GM19239 (cell line): ENCODE measurements at regions not wholly inside any gene's neighbourhood (a gene's known extent, or its start where the extent isn't known, plus 50 kb on each side); places are given as distances from the start of the nearest gene placed in this dataset.
"Not testable (repeated sequence)": the region's sequence is repeated elsewhere in the genome, so short reads cannot be mapped to it uniquely, and the experiment has no call there.

Experiments
- DNase-seq: peaks from one replicate; pipeline ENCODE4 v3.0.0; 2011; ENCODE audit warnings: low spot score; ENCODE audit not compliant: insufficient read length
- FAIRE-seq: peaks from 2 replicates; lab custom pipeline; 2011; peaks lifted over from hg19 to GRCh38; lab: Jason Lieb, UNC

DNA sequence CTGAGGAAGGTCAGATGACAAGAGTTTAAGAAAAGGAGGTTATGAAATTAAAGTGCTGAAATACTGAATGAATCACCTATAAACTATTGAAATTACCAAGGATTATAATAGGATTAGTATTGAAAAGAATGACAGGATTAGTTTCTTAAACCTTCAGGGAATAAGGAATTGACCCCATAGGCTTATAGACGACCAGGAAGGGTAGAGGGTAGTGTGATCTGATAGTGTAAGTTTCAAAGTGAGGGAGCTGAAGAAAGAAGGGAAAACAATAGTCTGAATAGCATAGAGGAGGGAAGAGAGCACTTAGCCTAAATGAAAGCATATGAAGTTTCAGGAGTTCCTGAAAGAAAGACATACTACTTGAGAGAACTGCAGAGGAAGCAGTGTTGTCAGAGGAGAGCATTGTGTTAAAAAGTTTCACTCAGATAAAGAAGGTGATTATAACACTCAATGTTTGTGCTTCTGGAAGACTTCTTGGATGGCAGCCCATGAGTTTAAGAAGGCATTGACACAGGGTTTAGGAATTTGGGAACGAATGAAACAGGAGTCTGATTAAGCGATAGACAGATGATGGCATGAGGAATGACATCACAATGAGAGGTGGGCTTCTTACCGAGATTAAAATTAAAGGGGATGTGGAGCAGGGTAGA is 557.9 kb upstream of the GRAMD2B start:
- FAIRE-seq: no peak
- DNase-seq: no peak

DNA sequence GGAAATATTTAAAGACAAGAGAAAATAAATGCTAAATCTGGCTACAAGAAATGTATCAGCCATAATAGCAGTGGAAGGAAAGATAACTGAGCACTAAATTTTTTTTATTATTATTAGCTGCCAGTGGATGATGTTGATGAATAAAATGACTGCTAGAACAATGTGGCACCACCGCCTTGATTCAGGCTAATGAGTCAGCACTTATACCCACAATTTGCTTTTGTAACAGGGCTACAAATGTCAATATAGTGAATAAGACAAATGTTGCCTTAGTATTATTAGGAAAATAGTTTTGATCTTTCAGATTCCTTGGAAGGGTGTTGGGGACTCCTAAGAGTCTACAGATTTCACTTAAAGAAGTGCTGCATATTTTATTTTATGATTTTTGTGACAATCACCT is 555.2 kb upstream of the GRAMD2B start:
- DNase-seq: no peak
- no peak for FAIRE-seq

DNA sequence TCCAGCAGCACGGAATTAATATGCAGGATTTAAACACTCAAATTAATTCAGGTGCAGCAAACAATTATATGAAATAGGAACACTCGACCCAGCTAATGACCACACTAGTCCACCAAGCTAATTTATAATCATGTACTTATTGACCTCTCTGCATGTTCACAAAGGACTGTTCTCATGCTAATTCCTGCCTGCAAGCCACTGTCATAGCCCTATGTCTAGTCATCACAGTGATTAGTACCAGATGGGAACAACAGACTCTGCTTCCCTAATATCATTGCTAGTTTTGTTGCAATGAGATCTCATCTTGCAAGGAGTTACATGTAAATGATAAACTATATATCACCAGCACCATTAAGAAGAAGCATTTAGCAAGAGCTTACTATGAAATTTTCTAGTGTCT is 553.0 kb upstream of the GRAMD2B start:
- DNase-seq (no peak), FAIRE-seq (no peak)

DNA sequence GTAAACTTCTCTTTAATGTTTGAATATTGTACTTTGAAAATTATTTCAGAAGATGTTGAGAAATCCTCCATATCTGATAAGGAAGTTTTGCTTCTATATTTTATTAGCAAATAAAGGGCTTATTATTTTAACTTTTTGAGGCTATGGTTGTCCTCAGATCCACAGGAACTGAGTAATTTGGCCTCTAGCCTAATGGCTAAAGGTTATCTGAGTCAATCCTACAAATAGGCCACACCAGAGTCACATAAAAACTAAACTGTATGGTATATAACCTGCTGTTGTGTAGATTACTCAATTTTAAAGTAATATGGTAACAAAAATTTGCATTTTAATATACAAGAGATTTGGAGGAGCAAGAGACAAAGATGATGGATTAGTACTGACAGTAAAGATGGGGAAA is 549.2 kb upstream of the GRAMD2B start:
- no peak for FAIRE-seq

DNA sequence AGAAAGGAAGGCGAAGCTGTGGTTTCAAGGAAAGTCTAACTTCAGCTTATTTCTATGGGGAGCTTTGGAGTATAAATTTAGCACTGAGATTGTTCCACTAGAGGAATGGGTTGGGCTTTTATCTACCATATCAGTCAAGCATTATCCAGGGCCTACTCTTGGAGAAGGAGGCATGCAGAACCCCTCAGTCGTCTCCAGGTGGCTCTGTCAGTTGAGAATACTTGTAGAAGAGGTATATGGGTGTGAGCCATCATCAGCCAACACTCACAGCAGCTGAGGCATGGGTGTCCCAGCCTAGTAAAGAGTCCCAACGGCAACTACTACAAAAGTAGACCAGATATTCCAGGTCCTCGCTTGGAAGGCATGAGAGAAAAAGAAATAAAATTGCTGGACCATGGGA is 548.5 kb upstream of the GRAMD2B start:
- no peak for FAIRE-seq
- DNase-seq: no peak

More for the DNA sequence above, 549.2 kb upstream of the GRAMD2B start:
- DNase-seq: no peak

DNA sequence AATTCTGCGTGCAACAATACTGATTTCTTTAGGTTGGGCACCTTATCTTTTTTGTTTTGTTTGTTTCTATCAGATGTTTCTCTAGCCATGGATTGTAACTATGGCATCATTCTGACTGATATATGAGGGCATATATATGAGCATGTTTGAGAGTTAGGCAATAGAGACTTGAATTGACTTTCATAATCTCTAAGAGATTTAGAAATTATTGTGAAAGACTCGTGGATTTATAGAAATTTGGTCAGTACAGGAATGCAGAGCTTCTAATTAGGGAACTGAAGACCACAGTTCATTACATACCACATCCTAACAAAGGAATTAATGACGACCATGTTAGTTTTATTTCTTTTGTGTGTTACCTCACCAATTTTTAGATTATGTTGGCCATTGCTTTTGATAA is 546.0 kb upstream of the GRAMD2B start:
- DNase-seq (no peak), FAIRE-seq (no peak)

DNA sequence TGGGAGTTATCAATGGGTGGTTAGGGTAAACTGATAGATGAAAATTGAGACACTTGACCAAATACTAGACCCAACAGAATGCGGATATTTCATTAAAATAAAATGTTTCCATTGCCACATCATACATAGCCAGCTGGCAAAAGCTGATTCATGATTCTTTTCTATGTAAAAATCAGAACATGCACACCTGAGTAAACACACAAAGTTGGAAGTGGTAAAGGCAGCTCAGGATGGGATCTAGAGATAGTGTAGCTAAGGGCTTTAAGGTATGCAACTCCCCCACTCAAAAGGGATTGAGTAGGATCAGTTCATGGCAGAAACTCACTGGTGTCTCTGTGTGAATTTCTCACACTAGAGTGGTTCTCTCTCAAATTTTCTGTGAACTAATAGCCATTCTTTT is 541.1 kb upstream of the GRAMD2B start:
- no peak for FAIRE-seq

DNA sequence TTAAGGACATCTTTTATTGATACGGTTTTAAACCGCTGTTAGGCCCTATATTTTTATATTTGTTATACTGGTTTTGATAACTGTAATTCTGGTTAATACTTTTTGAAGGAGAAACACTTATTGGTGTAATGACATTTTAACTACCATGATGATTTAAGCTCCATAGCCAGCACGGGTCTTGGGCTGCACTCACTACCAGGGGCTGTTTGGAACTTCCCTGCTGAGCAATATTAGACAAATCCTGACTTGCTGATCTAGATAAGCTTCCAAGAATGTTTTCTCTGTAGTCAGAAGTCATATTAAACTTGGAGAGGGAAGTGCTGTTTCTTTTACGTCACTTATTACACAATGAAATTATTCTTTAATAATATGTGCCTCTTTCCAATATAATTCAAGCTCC is 540.0 kb upstream of the GRAMD2B start:
- DNase-seq (no peak), FAIRE-seq (no peak)

More for the DNA sequence above, 541.1 kb upstream of the GRAMD2B start:
- DNase-seq: no peak

DNA sequence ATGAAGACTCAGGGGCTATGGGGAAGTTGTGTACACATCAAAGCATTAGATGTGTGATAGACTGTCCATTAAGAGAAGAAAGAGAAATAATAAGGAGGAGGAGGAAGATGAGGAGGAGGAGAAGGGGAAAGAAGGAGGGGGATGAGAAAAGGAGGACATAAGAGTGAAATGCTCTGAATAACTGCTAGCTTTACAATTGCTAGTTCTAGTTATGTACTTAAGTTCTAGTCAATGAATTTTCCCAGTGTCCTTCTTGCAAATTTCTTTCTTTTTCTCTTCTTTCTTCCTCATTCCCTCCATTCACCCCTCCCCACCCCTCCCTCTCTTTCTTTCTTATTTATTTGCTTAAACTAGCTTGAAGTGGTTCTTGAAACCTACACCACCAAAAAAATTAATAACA is 534.9 kb upstream of the GRAMD2B start:
- FAIRE-seq: no peak

DNA sequence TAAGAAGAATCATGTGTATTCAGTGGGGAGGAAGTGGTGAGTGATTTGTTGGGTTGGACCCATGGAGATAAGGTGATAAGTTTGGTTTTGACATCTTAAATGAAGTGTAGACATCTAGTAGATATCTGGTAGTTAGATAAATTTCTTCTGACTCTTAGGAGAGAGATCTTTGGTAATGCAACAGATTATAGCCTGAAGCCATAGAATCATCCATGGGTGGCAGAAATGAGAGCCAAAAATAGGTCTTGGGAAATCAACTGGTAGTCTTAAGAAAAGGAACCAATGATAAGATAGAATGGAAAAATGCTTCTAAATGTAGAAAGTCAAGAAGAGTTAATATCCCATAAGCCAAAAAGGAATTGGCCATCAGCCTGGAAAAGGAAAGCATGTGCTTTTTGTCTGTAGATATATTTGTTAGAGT is 532.7 kb upstream of the GRAMD2B start:
- no peak for DNase-seq
- no peak for FAIRE-seq

More for the DNA sequence above, 534.9 kb upstream of the GRAMD2B start:
- no peak for DNase-seq

DNA sequence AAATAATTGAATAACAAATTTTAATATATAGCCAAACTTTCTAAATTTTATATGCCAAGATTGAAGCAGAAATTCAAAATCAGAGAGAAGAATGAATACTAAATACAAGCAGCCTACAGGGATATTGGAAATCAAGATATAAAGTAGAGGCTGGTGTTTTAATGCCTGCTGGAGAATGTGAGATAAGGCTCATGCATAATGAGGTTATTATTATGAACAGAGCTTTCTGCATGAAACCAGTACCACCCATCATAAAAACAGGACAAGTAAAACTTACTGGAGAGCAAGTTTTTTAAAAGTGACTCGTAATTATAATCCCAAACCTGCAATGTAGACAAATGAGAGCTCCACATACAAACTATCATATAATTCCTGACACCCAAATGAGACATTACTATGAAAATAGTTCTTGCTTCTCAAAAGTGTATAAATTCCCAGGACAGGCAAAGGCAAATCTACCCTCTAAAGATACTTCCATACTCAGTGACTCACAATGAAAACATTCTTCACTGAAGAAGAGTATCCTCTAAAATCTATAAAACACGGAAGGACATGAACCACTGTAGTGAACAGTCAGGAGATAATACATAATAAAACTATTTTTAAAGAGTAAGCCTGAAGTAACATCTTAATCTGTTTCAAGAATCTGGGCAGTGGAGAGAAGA is 532.0 kb upstream of the GRAMD2B start:
- FAIRE-seq: no peak
- DNase-seq: no peak

DNA sequence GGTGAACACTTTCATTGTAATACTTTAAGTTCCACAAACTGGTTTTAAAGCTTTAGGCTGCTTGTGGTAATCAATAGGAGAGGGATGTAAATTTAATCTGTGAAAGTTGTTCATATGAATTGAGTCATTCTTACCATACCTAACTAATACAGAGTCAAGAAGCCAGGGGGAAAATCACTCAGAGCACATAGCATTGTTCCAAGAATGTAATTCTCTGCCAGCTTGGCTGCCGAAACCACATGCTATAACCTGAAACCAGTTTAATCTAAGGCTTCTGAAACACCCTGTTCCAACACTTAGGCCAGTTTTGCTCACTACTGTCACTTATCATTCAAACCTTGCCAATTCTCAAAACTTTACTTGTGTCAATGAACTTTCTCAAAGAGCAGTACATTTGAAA is 528.8 kb upstream of the GRAMD2B start:
- DNase-seq (no peak), FAIRE-seq (no peak)

DNA sequence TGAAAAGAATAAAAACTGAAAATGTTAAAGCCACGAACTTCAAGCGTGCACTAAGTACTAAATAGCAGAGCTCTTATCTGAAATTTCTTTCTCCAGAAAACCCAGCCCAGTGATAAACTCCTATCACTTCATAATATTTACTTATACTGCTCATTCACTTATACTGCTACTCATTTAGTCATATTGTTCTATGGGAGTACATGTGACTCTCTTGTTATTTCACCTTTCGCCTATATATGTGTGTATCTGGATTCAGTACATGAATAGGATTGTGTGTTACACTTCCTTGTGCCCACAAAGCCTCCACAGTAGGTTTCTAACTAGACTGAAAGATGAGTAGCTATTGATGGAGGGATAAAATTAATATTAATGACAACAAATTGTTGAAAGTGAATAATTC is 526.8 kb upstream of the GRAMD2B start:
- FAIRE-seq (no peak), DNase-seq (no peak)

DNA sequence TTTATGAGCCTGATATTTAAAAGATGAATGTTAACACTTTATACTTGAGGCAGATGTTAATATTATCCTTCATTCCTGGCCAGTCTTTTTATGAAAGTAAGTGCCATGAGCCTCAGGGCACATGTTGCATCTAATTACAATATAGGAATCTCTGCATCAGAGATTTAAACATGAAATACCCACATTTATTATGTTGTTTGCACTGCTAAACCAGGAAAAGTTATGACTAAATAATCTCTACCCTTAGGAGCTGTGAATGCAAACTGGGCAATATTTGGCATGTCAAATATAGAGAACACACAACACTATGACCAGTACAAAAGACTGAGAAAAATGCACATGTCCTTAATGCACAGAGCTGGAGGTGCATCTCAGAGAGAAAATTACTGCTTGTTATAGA is 526.1 kb upstream of the GRAMD2B start:
- no peak for DNase-seq
- no peak for FAIRE-seq

DNA sequence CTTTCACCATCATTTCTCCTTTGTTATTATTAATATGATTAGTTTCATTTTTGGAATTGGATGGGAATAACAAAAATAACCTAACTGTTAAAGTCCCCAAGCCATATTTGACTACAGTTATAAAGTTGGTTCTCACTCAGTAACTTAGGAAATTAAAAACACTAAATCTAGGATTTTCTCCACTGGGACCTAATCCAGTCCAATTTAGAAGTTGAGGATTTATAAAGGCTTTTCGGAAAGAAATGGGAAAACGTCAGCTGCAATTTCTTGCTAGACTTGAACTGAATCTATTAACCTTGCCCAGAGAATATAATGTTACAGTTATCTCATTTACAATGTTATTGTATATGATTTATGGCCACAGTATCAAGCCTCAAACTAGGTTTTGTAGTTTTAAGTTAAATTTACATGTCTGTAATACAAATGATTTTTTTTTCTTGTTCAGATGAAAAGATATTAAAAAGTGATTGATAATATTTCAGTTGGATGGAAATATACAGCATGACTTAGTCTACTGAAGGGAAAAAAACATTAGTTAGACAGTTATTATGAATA is 524.3 kb upstream of the GRAMD2B start:
- FAIRE-seq: no peak
- DNase-seq: no peak

DNA sequence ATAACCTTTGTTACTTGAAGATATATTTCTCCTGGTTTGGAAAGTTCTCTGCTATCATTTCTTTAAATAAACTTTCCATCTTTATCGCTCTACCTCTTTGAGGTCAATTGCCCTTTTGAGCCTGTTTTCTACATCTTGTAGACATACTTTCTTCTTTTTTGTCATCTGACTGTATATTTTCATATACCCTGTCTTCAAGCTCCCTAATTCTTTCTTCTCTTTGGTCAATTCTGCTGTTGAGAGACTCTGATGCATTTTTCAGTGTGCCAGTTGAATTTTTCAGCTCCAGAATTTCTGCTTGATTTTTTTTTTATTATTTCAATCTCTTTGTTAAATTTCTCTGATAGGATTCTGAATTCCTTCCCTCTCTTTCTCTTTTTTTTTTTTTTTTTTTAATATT is 511.2 kb upstream of the GRAMD2B start:
- no peak for FAIRE-seq

DNA sequence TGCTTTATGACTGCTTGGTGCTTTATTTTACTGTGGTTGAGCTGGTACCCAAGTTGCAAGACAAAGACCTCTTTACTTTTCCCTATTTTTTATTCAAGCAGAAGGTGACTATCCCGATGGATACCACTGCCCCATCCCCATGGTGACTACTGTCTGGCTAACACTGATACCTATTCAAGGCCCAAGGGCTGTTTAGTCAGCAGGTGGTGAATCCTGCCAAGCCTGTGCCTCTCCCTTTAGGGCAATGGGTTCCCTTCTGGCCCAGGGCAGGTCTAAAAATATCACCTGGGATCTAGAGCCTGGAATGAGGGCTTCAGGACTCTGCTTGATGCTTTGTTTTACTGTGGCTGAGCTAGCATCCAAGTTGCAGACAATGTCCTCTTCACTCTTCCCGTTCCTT is 510.0 kb upstream of the GRAMD2B start:
- DNase-seq: no peak
- FAIRE-seq: no peak

More for the DNA sequence above, 511.2 kb upstream of the GRAMD2B start:
- no peak for DNase-seq

DNA sequence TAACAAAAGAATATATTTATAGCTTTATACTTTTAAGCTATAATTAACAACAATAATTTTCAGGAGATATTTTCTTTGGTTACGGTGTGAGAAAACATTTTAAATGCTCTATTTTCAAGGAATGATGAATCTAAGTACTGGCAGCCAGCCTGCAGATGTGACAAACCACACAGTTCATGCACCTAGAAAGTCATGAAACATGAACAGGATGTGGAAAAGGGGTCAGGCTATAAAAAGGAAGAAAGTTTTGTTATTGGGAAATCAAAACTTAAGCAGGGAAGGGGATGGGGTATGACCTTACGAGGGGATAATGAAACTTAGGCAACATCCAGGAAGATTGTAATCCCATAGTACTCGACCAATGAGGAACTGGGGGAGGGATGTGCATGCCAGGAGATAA is 508.7 kb upstream of the GRAMD2B start:
- DNase-seq: no peak

DNA sequence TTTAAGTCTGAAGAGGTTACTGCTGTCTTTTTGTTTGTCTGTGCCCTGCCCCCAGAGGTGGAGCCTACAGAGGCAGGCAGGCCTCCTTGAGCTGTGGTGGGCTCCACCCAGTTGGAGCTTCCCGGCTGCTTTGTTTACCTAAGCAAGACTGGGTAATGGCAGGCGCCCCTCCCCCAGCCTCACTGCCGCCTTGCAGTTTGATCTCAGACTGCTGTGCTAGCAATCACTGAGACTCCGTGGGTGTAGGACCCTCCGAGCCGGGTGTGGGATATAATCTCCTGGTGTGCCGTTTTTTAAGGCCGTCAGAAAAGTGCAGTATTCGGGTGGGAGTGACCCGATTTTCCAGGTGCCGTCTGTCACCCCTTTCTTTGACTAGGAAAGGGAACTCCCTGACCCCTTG is 499.3 kb upstream of the GRAMD2B start:
- FAIRE-seq: not testable (repeated sequence)

More for the DNA sequence above, 508.7 kb upstream of the GRAMD2B start:
- FAIRE-seq: no peak

DNA sequence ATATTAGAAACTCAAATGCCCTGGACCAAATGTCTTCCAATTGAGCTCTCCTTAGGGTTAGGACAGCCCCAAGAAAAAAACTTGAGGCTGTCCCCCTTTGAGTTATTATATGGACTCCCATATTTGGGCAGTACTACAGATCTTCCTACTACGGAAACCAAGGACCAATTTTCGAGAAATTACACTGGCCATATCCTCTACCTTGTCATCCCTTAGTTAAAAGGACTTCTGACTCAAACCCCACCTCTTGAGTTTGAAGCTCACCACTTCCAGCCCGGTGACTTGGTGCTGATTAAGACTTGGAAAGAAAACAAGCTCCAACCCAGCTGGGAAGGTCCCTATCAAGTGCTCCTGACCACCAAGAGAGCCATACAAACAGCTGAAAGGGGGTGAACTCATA is 497.0 kb upstream of the GRAMD2B start:
- FAIRE-seq (no peak), DNase-seq (no peak)

More for the DNA sequence above, 499.3 kb upstream of the GRAMD2B start:
- not testable (repeated sequence) for DNase-seq

DNA sequence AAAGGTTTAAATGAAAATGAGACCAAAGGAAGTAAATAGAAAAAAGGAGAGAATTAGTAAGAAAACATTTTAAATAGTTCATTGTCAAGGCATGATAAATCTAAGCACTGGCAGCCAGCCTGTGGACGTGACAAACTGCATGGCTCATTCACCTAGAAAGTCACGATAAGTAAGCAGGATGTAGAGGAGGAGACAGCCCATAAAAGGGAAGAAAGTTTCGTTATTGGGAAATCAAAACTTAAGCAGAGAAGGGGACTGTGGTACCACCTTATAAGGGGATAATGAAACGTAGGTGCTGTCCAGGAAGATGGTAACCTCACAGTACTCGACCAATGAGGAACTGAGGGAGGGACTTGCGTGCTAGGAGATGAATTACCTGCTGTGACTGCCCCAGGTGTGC is 494.5 kb upstream of the GRAMD2B start:
- no peak for DNase-seq
- FAIRE-seq: no peak
